Activated naive CD8-positive, alpha-beta T cell treated with anti-CD3 and anti-CD28 coated beads, Interleukin-2, amount 50 U/mL, for 24 hours (primary cell): ENCODE measurements at regions not wholly inside any gene's neighbourhood (a gene's known extent, or its start where the extent isn't known, plus 50 kb on each side); places are given as distances from the start of the nearest gene placed in this dataset.
"Not testable (repeated sequence)": the region's sequence is repeated elsewhere in the genome, so short reads cannot be mapped to it uniquely, and the experiment has no call there.

ENCODE experiments used
- ATAC-seq: fragments of 150-1000 bp; cut with Tn5 transposase; one replicate; pipeline ENCODE4 v1.10.0; 2021
- DNase-seq: peaks from one replicate; pipeline ENCODE4 v3.0.0; 2021
- H3K27ac Mint-ChIP-seq: one replicate; pipeline ENCODE4 v1.8.0; 2021; ENCODE audit warnings: mild to moderate bottlenecking, mixed read lengths
- H3K27me3 Mint-ChIP-seq: one replicate; pipeline ENCODE4 v1.8.0; 2021; ENCODE audit warnings: mixed read lengths
- H3K36me3 Mint-ChIP-seq: one replicate; pipeline ENCODE4 v1.8.0; 2021; ENCODE audit warnings: low read depth, mixed read lengths
- H3K4me1 Mint-ChIP-seq: one replicate; pipeline ENCODE4 v1.8.0; 2021; ENCODE audit warnings: mixed read lengths
- H3K4me3 Mint-ChIP-seq: one replicate; pipeline ENCODE4 v1.8.0; 2021; ENCODE audit warnings: mild to moderate bottlenecking, moderate library complexity, mixed read lengths
- H3K9me3 Mint-ChIP-seq: one replicate; pipeline ENCODE4 v1.8.0; 2021; ENCODE audit warnings: mixed read lengths

DNA sequence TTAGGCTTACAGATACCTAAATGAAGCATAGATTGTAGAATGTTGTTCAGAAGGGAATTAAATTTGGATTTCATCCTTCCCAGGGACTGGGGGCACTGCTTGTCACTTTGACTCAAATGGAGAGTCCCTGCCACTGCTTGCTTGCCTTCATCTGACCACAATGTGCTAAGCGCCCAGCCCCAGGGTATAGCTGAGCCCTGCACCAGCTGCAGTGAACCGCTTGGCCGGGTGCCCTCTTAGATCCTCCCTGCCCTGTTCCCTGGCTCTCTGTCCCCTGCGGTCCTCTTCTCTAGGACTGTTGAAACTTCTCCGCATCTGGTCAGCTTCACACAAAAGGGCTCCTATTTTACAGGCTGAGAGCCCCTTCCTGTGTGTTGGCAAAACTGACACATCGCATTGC is 170.9 kb downstream of the BCL2L11 start:
- H3K4me1 Mint-ChIP-seq, H3K27me3 Mint-ChIP-seq, H3K9me3 Mint-ChIP-seq, H3K36me3 Mint-ChIP-seq, H3K4me3 Mint-ChIP-seq, DNase-seq, H3K27ac Mint-ChIP-seq: not testable (repeated sequence)
- peak; percentile 70 for ATAC-seq

- H3K36me3 Mint-ChIP-seq, H3K4me3 Mint-ChIP-seq, H3K9me3 Mint-ChIP-seq, H3K27me3 Mint-ChIP-seq, DNase-seq, H3K4me1 Mint-ChIP-seq, H3K27ac Mint-ChIP-seq: not testable (repeated sequence)
- peak; percentile 47 for ATAC-seq
Measured at GRCh38 chr2:111292232-111292968, 171.7 kb downstream of the BCL2L11 start.

GRCh38 chr2:111294699-111295098 is 174.0 kb downstream of the BCL2L11 start:
- ATAC-seq, H3K36me3 Mint-ChIP-seq, H3K4me3 Mint-ChIP-seq, H3K27ac Mint-ChIP-seq, H3K9me3 Mint-ChIP-seq, H3K4me1 Mint-ChIP-seq, DNase-seq, H3K27me3 Mint-ChIP-seq: not testable (repeated sequence)

DNA sequence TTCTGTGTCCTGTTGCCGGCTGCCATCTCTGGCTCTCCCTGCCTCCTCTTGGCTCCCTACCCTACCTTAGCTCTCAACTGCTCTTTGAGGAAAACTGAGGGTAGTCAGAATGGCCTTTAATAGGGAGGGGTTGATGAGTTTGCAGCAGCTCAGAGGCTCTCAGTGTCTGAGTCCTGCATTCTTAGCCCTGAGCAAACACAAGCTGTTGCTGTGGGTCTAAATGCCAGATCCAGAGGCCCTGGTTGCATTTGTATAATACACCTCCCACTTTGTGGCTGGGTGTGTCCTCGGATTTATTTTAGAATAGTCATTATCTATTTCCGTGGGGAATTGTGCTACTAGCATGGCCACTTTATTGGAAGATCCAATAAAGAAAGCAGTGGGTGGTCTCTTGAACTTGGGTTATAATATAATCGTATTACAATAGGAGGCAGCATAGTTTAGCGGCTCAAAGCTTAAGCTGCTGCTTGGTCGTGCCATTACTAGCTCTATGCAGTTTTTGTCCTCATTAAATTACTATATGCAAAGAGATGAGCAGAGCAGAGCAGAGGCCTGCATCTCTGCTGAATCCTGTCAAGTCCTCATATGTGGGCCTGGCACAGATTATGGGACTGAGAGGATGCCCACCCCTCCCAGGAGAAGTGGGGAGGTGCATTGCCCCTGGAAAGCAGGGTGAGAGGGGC is 175.5 kb downstream of the BCL2L11 start:
- not testable (repeated sequence) for H3K27ac Mint-ChIP-seq, H3K27me3 Mint-ChIP-seq, ATAC-seq, DNase-seq, H3K36me3 Mint-ChIP-seq, H3K4me1 Mint-ChIP-seq, H3K9me3 Mint-ChIP-seq, H3K4me3 Mint-ChIP-seq

GRCh38 chr2:111297128-111297527 is 176.4 kb downstream of the BCL2L11 start:
- not testable (repeated sequence) for H3K27ac Mint-ChIP-seq, DNase-seq, H3K9me3 Mint-ChIP-seq, H3K36me3 Mint-ChIP-seq, H3K4me1 Mint-ChIP-seq, H3K4me3 Mint-ChIP-seq, ATAC-seq, H3K27me3 Mint-ChIP-seq

GRCh38 chr2:111298927-111299326 is 178.2 kb downstream of the BCL2L11 start:
- H3K4me1 Mint-ChIP-seq, result not testable (repeated sequence)

GRCh38 chr2:111299635-111300034 is 178.9 kb downstream of the BCL2L11 start:
- H3K4me3 Mint-ChIP-seq, H3K36me3 Mint-ChIP-seq, ATAC-seq, H3K27me3 Mint-ChIP-seq, H3K9me3 Mint-ChIP-seq, DNase-seq, H3K4me1 Mint-ChIP-seq, H3K27ac Mint-ChIP-seq: not testable (repeated sequence)

More at GRCh38 chr2:111298927-111299326, 178.2 kb downstream of the BCL2L11 start:
- H3K36me3 Mint-ChIP-seq, H3K4me3 Mint-ChIP-seq, H3K27ac Mint-ChIP-seq, ATAC-seq, H3K27me3 Mint-ChIP-seq, H3K9me3 Mint-ChIP-seq, DNase-seq: not testable (repeated sequence)

DNA sequence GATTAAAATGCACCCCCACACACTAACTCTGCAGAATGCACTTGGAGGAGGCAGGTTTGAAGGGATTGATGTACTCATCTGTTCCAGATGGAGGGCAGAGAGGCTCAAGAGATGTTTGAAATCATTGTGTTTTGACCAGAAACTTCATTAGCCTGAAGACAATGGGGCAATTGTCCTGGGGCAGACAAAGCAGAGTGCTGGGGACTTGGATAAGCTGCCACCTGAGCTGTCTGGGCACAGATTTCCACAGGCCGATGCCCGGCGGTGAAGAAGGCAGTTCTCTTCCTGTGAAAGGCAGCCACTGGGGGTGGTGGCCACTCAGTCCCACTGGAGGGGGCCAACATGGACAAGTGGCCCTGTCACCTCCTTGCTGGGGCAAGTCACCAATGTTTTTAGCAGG is 181.0 kb downstream of the BCL2L11 start:
- not testable (repeated sequence) for H3K27ac Mint-ChIP-seq, ATAC-seq, H3K27me3 Mint-ChIP-seq, H3K4me1 Mint-ChIP-seq, DNase-seq, H3K36me3 Mint-ChIP-seq, H3K4me3 Mint-ChIP-seq, H3K9me3 Mint-ChIP-seq

DNA sequence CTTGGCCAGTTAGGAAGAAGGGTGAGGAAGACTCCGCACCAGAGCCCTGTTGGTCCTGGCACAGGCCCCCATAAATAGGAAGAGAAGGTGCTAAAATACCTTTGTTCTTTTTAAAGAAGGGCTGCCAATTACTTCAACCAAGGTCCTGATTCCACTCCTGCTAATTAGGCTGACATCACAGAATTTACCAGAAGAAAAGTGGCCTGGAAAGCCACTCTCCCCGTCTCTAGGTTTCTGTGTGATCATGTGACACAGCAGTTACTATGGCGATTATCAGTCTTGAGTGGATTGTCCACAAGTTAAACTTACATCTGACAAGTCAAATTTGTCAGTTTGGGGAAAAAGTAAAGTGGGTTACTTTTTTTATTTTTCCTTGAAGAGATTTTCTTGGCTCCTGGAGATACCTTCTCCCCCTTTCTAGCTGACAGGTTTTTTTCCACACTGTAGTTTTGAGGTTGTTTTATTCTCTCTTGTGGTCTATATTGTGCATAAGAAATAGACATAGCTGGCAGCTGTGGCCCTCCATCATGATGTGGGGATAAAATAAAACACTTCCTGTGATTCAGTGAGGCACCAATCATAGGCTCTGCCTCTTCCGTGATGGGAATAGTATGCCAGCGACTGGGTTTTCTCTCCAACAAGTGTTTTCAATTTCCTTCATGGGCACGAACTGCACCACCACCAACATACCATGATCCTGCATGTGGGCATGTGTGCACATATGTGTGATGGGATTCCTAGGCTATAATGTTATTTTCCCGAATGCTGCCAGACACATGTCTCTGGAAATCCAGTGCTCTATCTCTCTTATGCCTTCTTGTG is 181.9 kb downstream of the BCL2L11 start:
- H3K4me3 Mint-ChIP-seq, H3K36me3 Mint-ChIP-seq, H3K4me1 Mint-ChIP-seq, H3K9me3 Mint-ChIP-seq, H3K27me3 Mint-ChIP-seq, H3K27ac Mint-ChIP-seq, DNase-seq: not testable (repeated sequence)
- peak; percentile 65 for ATAC-seq

- DNase-seq, H3K9me3 Mint-ChIP-seq, H3K27me3 Mint-ChIP-seq, H3K4me1 Mint-ChIP-seq, H3K36me3 Mint-ChIP-seq, ATAC-seq, H3K27ac Mint-ChIP-seq, H3K4me3 Mint-ChIP-seq: not testable (repeated sequence)
Measured at GRCh38 chr2:111307302-111307701, 186.6 kb downstream of the BCL2L11 start.

- H3K36me3 Mint-ChIP-seq, H3K9me3 Mint-ChIP-seq, H3K4me1 Mint-ChIP-seq, DNase-seq, H3K4me3 Mint-ChIP-seq, H3K27ac Mint-ChIP-seq, H3K27me3 Mint-ChIP-seq: not testable (repeated sequence)
- peak; percentile 50 for ATAC-seq
Measured at GRCh38 chr2:111309231-111310075, 188.7 kb downstream of the BCL2L11 start.

GRCh38 chr2:111310395-111310794 is 189.7 kb downstream of the BCL2L11 start:
- H3K27me3 Mint-ChIP-seq, DNase-seq: not testable (repeated sequence)

DNA sequence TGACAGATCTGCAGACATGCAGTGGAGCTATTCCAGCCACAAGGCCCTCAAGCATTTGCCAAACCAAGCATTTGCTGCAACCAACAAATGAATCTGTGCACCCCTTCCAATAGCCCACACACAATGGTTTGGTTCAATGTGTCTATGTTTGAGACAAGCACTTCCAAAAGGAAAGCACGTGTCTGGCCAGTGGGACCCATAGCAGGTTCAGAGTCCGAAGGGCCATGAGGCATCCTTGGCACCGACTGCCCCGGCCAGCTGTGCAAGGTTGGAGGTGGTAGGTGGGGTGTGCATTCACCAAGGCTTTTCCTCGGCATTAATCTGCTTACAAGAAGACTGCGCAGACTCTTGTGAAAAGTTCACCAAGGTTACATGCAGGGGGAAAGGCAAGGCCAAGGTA is 190.9 kb downstream of the BCL2L11 start:
- not testable (repeated sequence) for H3K36me3 Mint-ChIP-seq, H3K9me3 Mint-ChIP-seq, H3K4me3 Mint-ChIP-seq, H3K4me1 Mint-ChIP-seq, H3K27me3 Mint-ChIP-seq, H3K27ac Mint-ChIP-seq, DNase-seq, ATAC-seq

More at GRCh38 chr2:111310395-111310794, 189.7 kb downstream of the BCL2L11 start:
- H3K9me3 Mint-ChIP-seq, H3K4me1 Mint-ChIP-seq, ATAC-seq, H3K4me3 Mint-ChIP-seq, H3K27ac Mint-ChIP-seq, H3K36me3 Mint-ChIP-seq: not testable (repeated sequence)

- not testable (repeated sequence) for H3K27me3 Mint-ChIP-seq, DNase-seq, H3K27ac Mint-ChIP-seq, H3K9me3 Mint-ChIP-seq, ATAC-seq, H3K4me3 Mint-ChIP-seq, H3K36me3 Mint-ChIP-seq
- H3K4me1 Mint-ChIP-seq, result peaks cover 13% of the 10 kb centered on the region
Measured at GRCh38 chr2:111312897-111313607, 192.3 kb downstream of the BCL2L11 start.
